HK-2 (cell line): ENCODE measurements at regions not wholly inside any gene's neighbourhood (a gene's known extent, or its start where the extent isn't known, plus 50 kb on each side); places are given as distances from the start of the nearest gene placed in this dataset.
"Not testable (repeated sequence)": the region's sequence is repeated elsewhere in the genome, so short reads cannot be mapped to it uniquely, and the experiment has no call there.

Experiments used
- DNase-seq: peaks from one replicate; pipeline ENCODE4 v3.0.0-alpha.2; 2018; ENCODE audit not compliant: unreplicated experiment

- no peak for DNase-seq
Measured at GRCh38 chr12:59517522-59517921, 78.3 kb upstream of the SLC16A7 start.

GRCh38 chr12:59500915-59501314, 94.9 kb upstream of the SLC16A7 start:
- DNase-seq: no peak

- no peak for DNase-seq
Measured at GRCh38 chr12:59500335-59500734, 95.5 kb upstream of the SLC16A7 start.

- no peak for DNase-seq
Measured at GRCh38 chr12:59499774-59500173, 96.1 kb upstream of the SLC16A7 start.

GRCh38 chr12:59494617-59495016, 101.2 kb upstream of the SLC16A7 start:
- no peak for DNase-seq

GRCh38 chr12:59491877-59492276, 104.0 kb upstream of the SLC16A7 start:
- no peak for DNase-seq

GRCh38 chr12:59486827-59487226, 109.0 kb upstream of the SLC16A7 start:
- no peak for DNase-seq

- DNase-seq: no peak
Measured at GRCh38 chr12:59484575-59484974, 111.3 kb upstream of the SLC16A7 start.

- DNase-seq: not testable (repeated sequence)
Measured at GRCh38 chr12:59474236-59474635, 121.6 kb upstream of the SLC16A7 start.

- DNase-seq: no peak
Measured at GRCh38 chr12:59472273-59472672, 123.6 kb upstream of the SLC16A7 start.

GRCh38 chr12:59459966-59460660, 135.7 kb upstream of the SLC16A7 start:
- DNase-seq: no peak

GRCh38 chr12:59453475-59453874, 142.4 kb upstream of the SLC16A7 start:
- no peak for DNase-seq

GRCh38 chr12:59452746-59453145, 143.1 kb upstream of the SLC16A7 start:
- DNase-seq: no peak

GRCh38 chr12:59452259-59452658, 143.6 kb upstream of the SLC16A7 start:
- no peak for DNase-seq

- no peak for DNase-seq
Measured at GRCh38 chr12:59446116-59446515, 149.7 kb upstream of the SLC16A7 start.

- peak; percentile 7 for DNase-seq
Measured at GRCh38 chr12:59444932-59445331, 150.9 kb upstream of the SLC16A7 start.

GRCh38 chr12:59432057-59432456, 163.8 kb upstream of the SLC16A7 start:
- no peak for DNase-seq

GRCh38 chr12:59431266-59431665, 164.6 kb upstream of the SLC16A7 start:
- no peak for DNase-seq

- no peak for DNase-seq
Measured at GRCh38 chr12:59429766-59430165, 166.1 kb upstream of the SLC16A7 start.

- DNase-seq: no peak
Measured at GRCh38 chr12:59425798-59426197, 170.0 kb upstream of the SLC16A7 start.

- DNase-seq: not testable (repeated sequence)
Measured at GRCh38 chr12:59424666-59425065, 171.2 kb upstream of the SLC16A7 start.

- DNase-seq: no peak
Measured at GRCh38 chr12:59414051-59414450, 181.8 kb upstream of the SLC16A7 start.

GRCh38 chr12:59408431-59408830, 187.4 kb upstream of the SLC16A7 start:
- DNase-seq: no peak

- no peak for DNase-seq
Measured at GRCh38 chr12:59407799-59408198, 188.0 kb upstream of the SLC16A7 start.
